Fibroblast of villous mesenchyme (primary cell): ENCODE measurements at regions not wholly inside any gene's neighbourhood (a gene's known extent, or its start where the extent isn't known, plus 50 kb on each side); places are given as distances from the start of the nearest gene placed in this dataset.

Source experiments
- DNase-seq: peaks from one replicate; pipeline ENCODE4 v3.0.0-alpha.2; 2010; ENCODE audit warnings: low read depth
- H3K4me3 ChIP-seq: 2 replicates; pipeline ENCODE4 v1.5.1; 2011; ENCODE audit warnings: low read depth, mild to moderate bottlenecking, low read length
- TF ChIP-seq, protein P1 (sequence below): IDR thresholded peaks from 2 replicates; pipeline ENCODE4 v1.5.1; 2012; ENCODE audit warnings: low read depth, mild to moderate bottlenecking, low read length; ENCODE audit not compliant: insufficient read depth

DNA sequence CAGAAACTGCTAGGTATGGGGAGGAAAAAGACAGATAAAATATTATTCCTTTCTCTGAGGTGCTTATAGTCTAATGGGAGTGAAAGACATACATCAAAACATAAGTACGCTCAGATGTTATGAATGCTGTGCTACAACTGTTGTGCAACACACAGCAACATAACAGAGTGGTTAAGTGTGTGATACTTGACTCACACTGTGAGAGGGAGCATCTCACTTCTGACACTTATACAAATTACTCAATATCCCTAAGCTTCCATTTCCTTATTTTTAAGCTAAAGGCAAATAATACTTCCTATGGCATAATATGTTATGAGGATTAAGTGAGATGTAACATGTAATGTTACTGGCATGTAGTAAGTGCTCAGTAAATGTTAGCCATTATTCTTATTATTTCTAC, 110.6 kb upstream of the FER start:
- peak; percentile 73 for DNase-seq
- no peak overlapping the region for H3K4me3 ChIP-seq
- TF ChIP-seq, protein P1, sequence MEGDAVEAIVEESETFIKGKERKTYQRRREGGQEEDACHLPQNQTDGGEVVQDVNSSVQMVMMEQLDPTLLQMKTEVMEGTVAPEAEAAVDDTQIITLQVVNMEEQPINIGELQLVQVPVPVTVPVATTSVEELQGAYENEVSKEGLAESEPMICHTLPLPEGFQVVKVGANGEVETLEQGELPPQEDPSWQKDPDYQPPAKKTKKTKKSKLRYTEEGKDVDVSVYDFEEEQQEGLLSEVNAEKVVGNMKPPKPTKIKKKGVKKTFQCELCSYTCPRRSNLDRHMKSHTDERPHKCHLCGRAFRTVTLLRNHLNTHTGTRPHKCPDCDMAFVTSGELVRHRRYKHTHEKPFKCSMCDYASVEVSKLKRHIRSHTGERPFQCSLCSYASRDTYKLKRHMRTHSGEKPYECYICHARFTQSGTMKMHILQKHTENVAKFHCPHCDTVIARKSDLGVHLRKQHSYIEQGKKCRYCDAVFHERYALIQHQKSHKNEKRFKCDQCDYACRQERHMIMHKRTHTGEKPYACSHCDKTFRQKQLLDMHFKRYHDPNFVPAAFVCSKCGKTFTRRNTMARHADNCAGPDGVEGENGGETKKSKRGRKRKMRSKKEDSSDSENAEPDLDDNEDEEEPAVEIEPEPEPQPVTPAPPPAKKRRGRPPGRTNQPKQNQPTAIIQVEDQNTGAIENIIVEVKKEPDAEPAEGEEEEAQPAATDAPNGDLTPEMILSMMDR = no peak

DNA sequence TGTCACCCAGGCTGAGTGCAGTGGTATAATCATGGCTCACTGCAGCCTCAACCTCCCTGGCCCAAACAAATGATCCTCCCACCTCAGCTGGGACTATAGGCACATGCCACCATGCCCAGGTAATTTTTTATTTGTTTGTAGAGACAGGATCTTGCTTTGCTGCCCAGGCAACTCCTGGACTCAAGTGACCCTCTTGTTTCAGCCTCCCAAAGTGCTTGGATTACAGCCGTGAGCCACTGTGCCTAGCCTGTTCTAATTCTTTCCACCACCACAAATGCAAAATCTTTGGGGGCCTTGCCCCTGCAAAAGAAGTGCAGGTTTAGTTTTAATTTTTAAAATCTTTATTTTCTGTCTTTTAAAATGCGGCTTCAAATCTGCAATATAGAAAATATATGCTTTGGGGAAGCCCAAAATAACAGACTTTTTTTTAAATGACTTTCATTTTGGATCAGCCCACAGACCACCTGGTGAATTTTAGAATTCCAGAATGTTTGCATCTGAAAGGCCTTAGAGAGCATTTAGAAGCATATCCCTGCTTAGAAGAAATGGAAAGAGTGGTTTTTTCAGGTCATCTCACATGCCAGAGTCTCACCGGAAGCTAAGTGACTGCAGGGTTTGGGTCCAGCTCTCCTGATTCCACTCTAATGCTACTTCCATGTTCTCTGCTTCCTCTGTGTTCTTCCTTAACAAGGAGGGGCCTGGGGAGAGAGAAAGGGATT, 111.4 kb upstream of the FER start:
- DNase-seq = no peak
- TF ChIP-seq, protein P1 = no peak
- no peak overlapping the region for H3K4me3 ChIP-seq

DNA sequence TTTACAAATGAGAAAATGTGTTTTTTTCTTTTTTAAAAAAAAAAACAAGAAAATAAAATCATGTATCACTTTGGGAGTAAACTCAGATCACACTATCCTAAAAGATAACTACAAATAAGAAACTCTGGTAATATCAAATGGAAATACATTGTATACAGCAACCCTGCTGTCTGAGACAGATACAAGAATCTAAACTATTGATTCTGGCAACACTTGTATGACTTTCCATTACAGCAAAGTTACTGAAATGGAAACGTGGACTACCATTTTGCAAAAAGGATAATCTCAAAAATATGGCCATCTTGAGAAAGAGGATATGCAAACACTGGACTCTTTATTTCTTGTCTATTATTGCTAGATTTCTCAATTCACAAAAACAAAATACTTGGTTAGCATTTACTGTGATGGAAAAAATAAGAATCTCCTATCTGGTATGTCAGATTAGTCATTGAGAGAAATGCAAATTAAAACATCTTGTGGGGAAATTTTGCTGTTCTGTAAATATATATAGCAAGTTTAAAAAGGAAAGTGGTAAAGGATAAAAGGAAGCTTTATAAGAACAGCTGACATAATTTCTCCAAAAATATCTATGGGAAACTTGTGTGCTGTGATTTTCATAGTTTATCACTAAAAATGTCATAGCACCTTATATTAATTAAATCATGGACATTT, 112.9 kb upstream of the FER start:
- no peak overlapping the region for H3K4me3 ChIP-seq
- no peak for DNase-seq
- TF ChIP-seq, protein P1 = no peak

DNA sequence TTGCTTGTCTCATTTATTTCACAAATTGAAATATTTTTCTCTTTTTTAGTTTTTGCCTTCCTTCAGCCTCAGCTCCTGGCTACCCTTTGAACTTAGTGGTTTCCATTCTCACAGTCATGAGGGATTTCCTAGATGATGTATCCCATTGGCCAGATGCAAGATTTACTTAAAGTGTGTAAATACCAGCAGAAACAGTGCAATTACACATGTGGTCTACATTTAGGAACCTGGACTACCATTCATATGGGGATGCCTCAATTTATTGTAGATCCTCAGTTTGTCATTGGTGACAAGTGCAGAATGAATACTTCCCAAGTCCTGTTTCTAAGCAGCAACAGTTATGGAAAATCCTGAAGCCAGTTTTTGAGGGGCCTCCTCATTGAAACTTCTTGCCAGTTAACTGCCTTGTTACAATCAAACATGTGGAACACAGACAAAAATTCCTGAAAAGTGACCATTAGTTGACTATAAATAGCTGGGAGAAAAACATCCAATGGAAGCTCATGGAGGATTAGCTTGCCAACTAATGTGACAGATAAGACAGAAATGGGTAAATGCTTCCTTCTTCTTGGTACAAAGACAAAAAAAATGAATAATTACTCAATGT, 113.6 kb upstream of the FER start:
- no peak for DNase-seq
- H3K4me3 ChIP-seq = no peak overlapping the region
- TF ChIP-seq, protein P1 = no peak

DNA sequence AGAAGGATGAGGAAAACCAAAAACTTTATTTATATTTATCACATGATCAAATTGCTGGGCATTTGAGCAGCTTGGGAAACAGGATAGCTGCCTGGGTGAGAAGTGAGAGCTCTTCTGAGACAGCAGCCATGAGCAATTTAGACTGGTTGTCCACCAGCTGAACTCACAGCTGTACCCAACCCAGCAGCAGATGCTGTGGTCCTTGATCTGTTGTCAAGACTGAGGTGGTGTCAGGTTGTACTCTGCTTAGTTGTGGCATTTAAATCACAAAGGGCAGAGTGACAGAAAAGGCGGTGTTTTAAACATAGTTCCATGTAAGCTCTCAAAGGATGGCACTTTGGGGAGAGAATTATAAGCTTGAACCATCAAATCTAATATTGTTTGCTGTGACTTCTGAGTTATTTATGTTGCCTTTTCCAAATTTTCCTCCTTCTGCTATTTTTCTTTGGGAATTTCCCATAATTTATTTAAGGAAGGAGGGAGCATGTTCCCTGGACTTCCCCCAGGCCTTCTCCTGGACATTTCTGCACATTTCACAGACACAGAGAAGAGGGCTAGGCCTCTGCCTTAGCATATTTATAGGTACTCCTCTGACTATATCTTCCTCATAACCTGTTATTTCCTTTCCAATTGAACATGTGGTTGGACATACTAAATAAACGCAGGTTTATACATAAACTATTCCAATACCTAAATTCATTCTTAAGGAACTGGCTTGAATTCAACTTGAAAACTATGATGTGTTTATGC, 117.7 kb upstream of the FER start:
- H3K4me3 ChIP-seq = no peak overlapping the region
- TF ChIP-seq, protein P1 = no peak
- DNase-seq = no peak

DNA sequence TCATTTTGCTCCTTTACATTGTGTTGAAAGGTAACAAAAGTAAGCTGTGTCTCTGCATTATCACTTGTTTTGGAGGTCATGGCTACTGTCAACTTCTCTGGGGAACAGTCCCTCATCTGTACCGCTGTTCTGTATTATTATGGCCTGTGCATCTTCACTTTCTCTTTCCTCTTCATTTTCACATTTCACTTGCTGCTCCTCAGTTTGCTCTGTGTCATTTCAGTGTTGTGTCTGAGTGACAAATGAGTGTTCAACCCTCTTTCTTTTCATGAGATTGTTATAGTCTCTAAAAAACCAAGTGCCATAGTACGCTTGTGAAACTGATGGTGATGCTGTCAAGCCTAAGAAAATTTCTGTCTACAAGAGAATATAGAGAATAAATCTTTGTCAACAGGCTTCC, 122.0 kb upstream of the FER start:
- no peak for DNase-seq
- H3K4me3 ChIP-seq = no peak overlapping the region
- TF ChIP-seq, protein P1 = no peak
